ENCODE measurements at regions not wholly inside any gene's neighbourhood (a gene's known extent, or its start where the extent isn't known, plus 50 kb on each side); places are given as distances from the start of the nearest gene placed in this dataset.

GRCh38 chr17:56707312-56708219, 114.1 kb downstream of the NOG start:
- TF ChIP-seq, protein P1, sequence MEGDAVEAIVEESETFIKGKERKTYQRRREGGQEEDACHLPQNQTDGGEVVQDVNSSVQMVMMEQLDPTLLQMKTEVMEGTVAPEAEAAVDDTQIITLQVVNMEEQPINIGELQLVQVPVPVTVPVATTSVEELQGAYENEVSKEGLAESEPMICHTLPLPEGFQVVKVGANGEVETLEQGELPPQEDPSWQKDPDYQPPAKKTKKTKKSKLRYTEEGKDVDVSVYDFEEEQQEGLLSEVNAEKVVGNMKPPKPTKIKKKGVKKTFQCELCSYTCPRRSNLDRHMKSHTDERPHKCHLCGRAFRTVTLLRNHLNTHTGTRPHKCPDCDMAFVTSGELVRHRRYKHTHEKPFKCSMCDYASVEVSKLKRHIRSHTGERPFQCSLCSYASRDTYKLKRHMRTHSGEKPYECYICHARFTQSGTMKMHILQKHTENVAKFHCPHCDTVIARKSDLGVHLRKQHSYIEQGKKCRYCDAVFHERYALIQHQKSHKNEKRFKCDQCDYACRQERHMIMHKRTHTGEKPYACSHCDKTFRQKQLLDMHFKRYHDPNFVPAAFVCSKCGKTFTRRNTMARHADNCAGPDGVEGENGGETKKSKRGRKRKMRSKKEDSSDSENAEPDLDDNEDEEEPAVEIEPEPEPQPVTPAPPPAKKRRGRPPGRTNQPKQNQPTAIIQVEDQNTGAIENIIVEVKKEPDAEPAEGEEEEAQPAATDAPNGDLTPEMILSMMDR (IDR thresholded peaks at IDR 0.05; ENCODE audit: low read depth, low read length), result no peak
- no peak overlapping the region for H3K4me3 ChIP-seq (replicated peaks in 1 of 2; ENCODE audit: low read depth in 2 of 2, low read length in 2 of 2)
- peak; percentile 6 to 38 for DNase-seq (ENCODE audit: low read depth in 2 of 2)

DNA sequence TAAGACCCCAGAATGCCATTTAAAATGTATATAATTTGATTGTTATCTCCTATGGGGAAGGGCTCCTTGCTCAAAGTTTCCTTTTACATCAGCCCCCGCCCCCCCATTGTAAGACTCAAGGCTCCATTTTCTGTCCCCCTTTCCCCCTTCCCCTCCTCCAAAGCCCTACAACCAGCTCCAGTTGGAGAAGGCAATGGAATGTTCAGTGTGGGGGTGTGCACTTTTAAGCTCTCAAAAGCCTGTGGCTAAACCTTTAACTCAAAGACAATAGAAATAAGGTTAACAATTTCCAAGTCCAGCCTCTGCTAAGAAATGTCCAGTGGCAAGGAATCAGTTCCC, 114.7 kb downstream of the NOG start:
- DNase-seq (ENCODE audit: low read depth in 2 of 2), result no peak
- TF ChIP-seq, protein P1 (IDR thresholded peaks at IDR 0.05; ENCODE audit: low read depth, low read length), result no peak
- no peak overlapping the region for H3K4me3 ChIP-seq (replicated peaks in 1 of 2; ENCODE audit: low read depth in 2 of 2, low read length in 2 of 2)

- no peak overlapping the region for H3K4me3 ChIP-seq (replicated peaks in 1 of 2; ENCODE audit: low read depth in 2 of 2, low read length in 2 of 2)
- no peak for DNase-seq (ENCODE audit: low read depth in 2 of 2)
- TF ChIP-seq, protein P1 (IDR thresholded peaks at IDR 0.05; ENCODE audit: low read depth, low read length), result no peak
These were observed 115.3 kb downstream of the NOG start for GRCh38 chr17:56708670-56709410.

DNA sequence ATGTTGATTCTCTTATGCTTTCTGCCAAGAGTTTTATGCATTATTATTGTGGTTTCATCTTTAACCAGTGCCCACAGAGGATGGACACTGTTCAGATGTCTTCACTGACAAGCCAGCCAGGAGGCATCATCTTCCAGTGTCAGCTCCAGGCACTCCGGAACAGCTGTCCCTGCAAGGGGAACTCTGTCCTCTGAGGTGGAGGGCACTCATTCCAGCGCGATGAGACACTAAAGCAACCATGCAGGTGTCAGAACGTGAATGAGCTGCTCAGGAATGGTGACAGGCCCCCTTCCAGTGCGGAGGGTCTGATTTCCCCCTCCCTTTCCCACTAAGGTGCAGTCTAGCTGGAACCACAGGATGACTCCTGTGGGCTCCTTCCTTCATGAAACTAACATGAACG, 117.5 kb downstream of the NOG start:
- TF ChIP-seq, protein P1 (IDR thresholded peaks at IDR 0.05; ENCODE audit: low read depth, low read length), result no peak
- H3K4me3 ChIP-seq (replicated peaks in 1 of 2; ENCODE audit: low read depth in 2 of 2, low read length in 2 of 2), result no peak overlapping the region
- no peak for DNase-seq (ENCODE audit: low read depth in 2 of 2)

- no peak overlapping the region for H3K4me3 ChIP-seq (replicated peaks in 1 of 2; ENCODE audit: low read depth in 2 of 2, low read length in 2 of 2)
- DNase-seq (ENCODE audit: low read depth in 2 of 2), result peak; percentile 84 to 88
- TF ChIP-seq, protein P1 (IDR thresholded peaks at IDR 0.05; ENCODE audit: low read depth, low read length), result peak; percentile 76
These were observed 117.9 kb downstream of the C17orf67 start for GRCh38 chr17:56715613-56716357.

- TF ChIP-seq, protein P1 (IDR thresholded peaks at IDR 0.05; ENCODE audit: low read depth, low read length), result no peak
- no peak overlapping the region for H3K4me3 ChIP-seq (replicated peaks in 1 of 2; ENCODE audit: low read depth in 2 of 2, low read length in 2 of 2)
- DNase-seq (ENCODE audit: low read depth in 2 of 2), result no peak
These were observed 116.2 kb downstream of the C17orf67 start for GRCh38 chr17:56717471-56717870.

Measured in cardiac fibroblast (primary cell).